Ovary (tissue), 7 donors: ENCODE measurements at regions not wholly inside any gene's neighbourhood (a gene's known extent, or its start where the extent isn't known, plus 50 kb on each side); places are given as distances from the start of the nearest gene placed in this dataset.
A peak's percentile ranks its signal among the peaks of the same experiment; 100 is the strongest.

Experiments
- DNase-seq, 5 donors: peaks; one replicate each; pipeline ENCODE4 v3.0.0-alpha.2; 2019 to 2020
- H3K27ac ChIP-seq, 2 donors: fragments of 200-600 bp; one replicate each; pipeline versions ENCODE4 v1.5.1 to v1.8.0; 2019 to 2022
- H3K27me3 ChIP-seq: fragments of 200-600 bp; one replicate; pipeline ENCODE4 v1.8.0; 2022
- H3K36me3 ChIP-seq: fragments of 200-600 bp; sonication (generic); one replicate; pipeline ENCODE4 v1.5.1; 2019
- H3K4me1 ChIP-seq: one replicate; pipeline ENCODE4 v1.8.1; 2013; ENCODE audit warnings: mild to moderate bottlenecking, moderate library complexity; ENCODE audit not compliant: insufficient read depth
- H3K4me3 ChIP-seq: fragments of 200-600 bp; sonication (generic); one replicate; pipeline ENCODE4 v1.5.1; 2017
- H3K9me3 ChIP-seq, 2 donors: fragments of 200-600 bp in 1 of 2; sonication (generic) in 1 of 2; one replicate each; pipeline versions ENCODE4 v1.5.1 to v1.8.1; 2013 to 2019; ENCODE audit warnings: mild to moderate bottlenecking in 1 of 2, moderate library complexity in 1 of 2
- EP300 ChIP-seq: sonication (generic); formaldehyde crosslinking; IDR thresholded peaks from one replicate; pipeline ENCODE4 v1.6.1; 2017; ENCODE audit warnings: antibody characterized with exemption
- POLR2A ChIP-seq: fragments of 450-650 bp; IDR thresholded peaks from one replicate; pipeline ENCODE4 v1.6.1; 2017; ENCODE audit warnings: antibody characterized with exemption, mild to moderate bottlenecking, moderate library complexity
- WGBS, 3 donors: extraction: QIAGEN DNeasy Blood & Tissue Kit in 1 of 3; methylation state at CpG; one replicate each; pipeline versions ENCODE4 v1.1.5 to v1.1.7; 2013 to 2017; 5-methylcytosine and 5-hydroxymethylcytosine counted together
- intact Hi-C, 4 donors: fragments of 100-400 bp; cut with DNase I; formaldehyde crosslinking; loops; one replicate each; pipeline versions ENCODE4 v1.11.0 to v1.15.1; 2022 to 2023
- TF ChIP-seq, protein P1 (sequence below), 3 donors: fragments of 450-650 bp in 2 of 3; fragments of 200-600 bp in 1 of 3; IDR thresholded peaks; one replicate each; pipeline versions ENCODE4 v1.5.1 to v1.8.0; 2016 to 2022; ENCODE audit warnings: antibody characterized with exemption in 3 of 3, mild to moderate bottlenecking in 1 of 3
- donor health status: DM: no; HTN: no; CAD: no; lungs with moderate emphysema.
- donor health status: DM: no; HTN: no; CAD: no.
- donor health status: Bipolar disorder and iron deficiency.
- donor health status: DM: no; HTN: no; CAD: no.
- donor health status: DM: yes; HTN: yes; CAD: no.

DNA sequence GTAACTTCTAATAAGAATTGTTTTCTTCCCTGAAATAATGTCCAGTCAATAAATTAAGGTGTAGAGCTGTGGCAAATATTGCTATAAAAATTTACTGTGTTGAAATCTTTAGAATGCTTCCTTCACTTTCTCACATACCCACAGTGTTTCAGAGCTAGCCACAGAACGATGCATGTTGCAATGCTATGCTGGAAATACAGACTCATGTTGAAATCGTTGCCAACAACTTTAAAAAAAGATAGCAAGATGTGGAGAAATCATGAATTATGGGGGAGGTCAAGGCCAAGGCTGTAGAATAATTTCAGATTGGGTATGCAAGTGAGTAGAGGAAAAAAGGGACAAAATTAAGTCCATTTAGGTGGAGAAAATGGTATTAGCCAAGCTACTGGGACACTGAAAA, 204.8 kb downstream of the VEGFC start:
- H3K27me3 ChIP-seq: no peaks in the 10 kb centered on the region
- H3K27ac ChIP-seq: no peak overlapping the region
- H3K4me1 ChIP-seq: no peaks in the 10 kb centered on the region
- H3K36me3 ChIP-seq: no peaks in the 10 kb centered on the region
- DNase-seq: peak in 1 of 5 donors; percentile 52
- TF ChIP-seq EP300: no peak
- TF ChIP-seq, protein P1, sequence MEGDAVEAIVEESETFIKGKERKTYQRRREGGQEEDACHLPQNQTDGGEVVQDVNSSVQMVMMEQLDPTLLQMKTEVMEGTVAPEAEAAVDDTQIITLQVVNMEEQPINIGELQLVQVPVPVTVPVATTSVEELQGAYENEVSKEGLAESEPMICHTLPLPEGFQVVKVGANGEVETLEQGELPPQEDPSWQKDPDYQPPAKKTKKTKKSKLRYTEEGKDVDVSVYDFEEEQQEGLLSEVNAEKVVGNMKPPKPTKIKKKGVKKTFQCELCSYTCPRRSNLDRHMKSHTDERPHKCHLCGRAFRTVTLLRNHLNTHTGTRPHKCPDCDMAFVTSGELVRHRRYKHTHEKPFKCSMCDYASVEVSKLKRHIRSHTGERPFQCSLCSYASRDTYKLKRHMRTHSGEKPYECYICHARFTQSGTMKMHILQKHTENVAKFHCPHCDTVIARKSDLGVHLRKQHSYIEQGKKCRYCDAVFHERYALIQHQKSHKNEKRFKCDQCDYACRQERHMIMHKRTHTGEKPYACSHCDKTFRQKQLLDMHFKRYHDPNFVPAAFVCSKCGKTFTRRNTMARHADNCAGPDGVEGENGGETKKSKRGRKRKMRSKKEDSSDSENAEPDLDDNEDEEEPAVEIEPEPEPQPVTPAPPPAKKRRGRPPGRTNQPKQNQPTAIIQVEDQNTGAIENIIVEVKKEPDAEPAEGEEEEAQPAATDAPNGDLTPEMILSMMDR (IDR thresholded peaks at IDR 0.05): no peak
- no peak for TF ChIP-seq POLR2A
- 6 to 12% (median 10%) methylated on average over 2 of the region's 2 CpGs for WGBS, 3 donors
- no peaks in the 10 kb centered on the region for H3K9me3 ChIP-seq
- intact Hi-C loops: no loop called here
- H3K4me3 ChIP-seq: no peak overlapping the region

DNA sequence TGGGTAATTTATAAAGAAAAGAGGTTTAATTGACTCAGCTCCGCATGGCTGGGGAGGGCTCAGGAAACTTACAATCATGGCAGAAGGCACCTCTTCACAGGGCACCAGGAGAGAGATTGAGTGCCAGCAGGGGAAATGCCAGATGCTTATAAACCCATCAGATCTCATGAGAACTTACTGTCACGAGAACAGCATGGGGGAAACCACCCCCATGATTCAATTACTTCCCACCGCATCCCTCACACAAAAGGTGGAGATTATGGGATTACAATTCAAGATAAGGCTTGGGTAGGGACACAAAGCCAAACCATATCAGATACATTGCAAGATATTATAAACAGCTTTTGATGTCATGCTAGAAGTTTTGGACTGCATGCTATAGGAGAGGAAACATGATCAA, 204.3 kb downstream of the VEGFC start:
- intact Hi-C loops: no loop called here
- no peak for DNase-seq
- 92 to 96% (median 93%) methylated on average over 3 of the region's 3 CpGs for WGBS, 3 donors
- no peaks in the 10 kb centered on the region for H3K9me3 ChIP-seq
- TF ChIP-seq EP300 (no peak), POLR2A (no peak)
- TF ChIP-seq, protein P1 (IDR thresholded peaks at IDR 0.05): no peak
- H3K27ac ChIP-seq: no peak overlapping the region
- no peak overlapping the region for H3K4me3 ChIP-seq
- no peaks in the 10 kb centered on the region for H3K27me3 ChIP-seq
- H3K36me3 ChIP-seq: no peaks in the 10 kb centered on the region
- no peaks in the 10 kb centered on the region for H3K4me1 ChIP-seq

DNA sequence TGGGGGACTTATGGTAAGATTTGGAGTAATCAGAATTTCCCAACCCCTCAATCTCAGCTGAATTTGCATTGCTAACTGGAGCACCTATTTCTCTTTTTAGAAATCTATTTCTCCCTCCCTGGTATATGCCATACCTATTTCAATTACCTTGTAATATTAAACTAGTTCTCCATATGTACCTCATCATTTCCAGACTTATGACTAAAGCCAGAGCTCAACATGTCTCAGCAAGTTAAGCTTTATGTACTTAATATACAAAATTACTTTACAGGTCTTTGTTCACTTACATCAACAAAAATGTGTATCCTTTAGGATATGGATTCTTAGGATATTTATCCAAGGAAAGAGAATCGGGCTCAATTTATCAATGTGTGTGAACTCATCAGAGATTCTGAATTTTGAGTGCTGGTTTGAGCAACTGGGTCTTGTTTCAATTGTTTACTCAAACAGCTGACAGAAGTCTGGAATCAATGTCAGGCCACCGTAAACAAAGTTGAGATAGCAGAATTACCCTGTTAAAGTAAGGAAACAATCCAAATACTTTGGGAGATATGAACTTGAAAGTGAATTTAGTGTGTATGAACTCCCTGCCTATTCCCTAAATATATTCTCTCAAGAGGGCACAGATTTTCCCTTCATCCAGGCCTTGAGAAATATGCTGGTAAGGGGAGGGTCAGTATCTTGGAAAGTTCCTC, 199.6 kb downstream of the VEGFC start:
- Histone ChIP-seq H3K4me1 (no peaks in the 10 kb centered on the region), H3K9me3 (no peaks in the 10 kb centered on the region), H3K27ac (no peak overlapping the region), H3K4me3 (no peak overlapping the region), H3K36me3 (no peaks in the 10 kb centered on the region), H3K27me3 (no peaks in the 10 kb centered on the region)
- intact Hi-C loops: no loop called here
- no peak for TF ChIP-seq POLR2A
- TF ChIP-seq, protein P1 (IDR thresholded peaks at IDR 0.05): no peak
- TF ChIP-seq EP300: no peak
- no peak for DNase-seq
- WGBS, 3 donors: 14 to 18% (median 18%) methylated on average over 2 of the region's 2 CpGs

DNA sequence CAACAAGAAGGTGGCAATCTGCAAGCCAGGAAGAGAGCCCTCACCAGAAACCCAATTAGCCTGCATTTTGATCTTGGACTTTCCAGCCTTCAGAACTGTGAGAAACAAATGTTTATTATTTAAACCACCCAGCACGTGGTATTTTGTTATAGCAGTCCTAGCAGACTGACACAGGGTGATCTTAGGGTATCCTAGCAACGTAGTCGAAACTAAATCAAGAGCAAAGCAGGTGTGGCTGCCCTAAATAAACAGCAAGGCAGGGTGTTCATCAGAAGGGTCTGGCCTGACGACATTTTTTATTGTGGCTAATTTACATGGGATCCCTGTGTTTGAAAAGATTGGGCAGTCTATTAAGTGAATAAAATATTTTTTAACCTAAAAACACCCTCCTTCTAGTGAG, 198.8 kb downstream of the VEGFC start:
- no peaks in the 10 kb centered on the region for H3K36me3 ChIP-seq
- intact Hi-C loops: no loop called here
- 67 to 83% (median 70%) methylated on average over 4 of the region's 4 CpGs for WGBS, 3 donors
- TF ChIP-seq EP300: no peak
- TF ChIP-seq POLR2A: no peak
- TF ChIP-seq, protein P1 (IDR thresholded peaks at IDR 0.05): no peak
- no peaks in the 10 kb centered on the region for H3K9me3 ChIP-seq
- DNase-seq: no peak
- H3K27ac ChIP-seq: no peak overlapping the region
- H3K4me1 ChIP-seq: no peaks in the 10 kb centered on the region
- no peaks in the 10 kb centered on the region for H3K27me3 ChIP-seq
- H3K4me3 ChIP-seq: no peak overlapping the region
